ENCODE measurements at regions not wholly inside any gene's neighbourhood (a gene's known extent, or its start where the extent isn't known, plus 50 kb on each side); places are given as distances from the start of the nearest gene placed in this dataset.

DNA sequence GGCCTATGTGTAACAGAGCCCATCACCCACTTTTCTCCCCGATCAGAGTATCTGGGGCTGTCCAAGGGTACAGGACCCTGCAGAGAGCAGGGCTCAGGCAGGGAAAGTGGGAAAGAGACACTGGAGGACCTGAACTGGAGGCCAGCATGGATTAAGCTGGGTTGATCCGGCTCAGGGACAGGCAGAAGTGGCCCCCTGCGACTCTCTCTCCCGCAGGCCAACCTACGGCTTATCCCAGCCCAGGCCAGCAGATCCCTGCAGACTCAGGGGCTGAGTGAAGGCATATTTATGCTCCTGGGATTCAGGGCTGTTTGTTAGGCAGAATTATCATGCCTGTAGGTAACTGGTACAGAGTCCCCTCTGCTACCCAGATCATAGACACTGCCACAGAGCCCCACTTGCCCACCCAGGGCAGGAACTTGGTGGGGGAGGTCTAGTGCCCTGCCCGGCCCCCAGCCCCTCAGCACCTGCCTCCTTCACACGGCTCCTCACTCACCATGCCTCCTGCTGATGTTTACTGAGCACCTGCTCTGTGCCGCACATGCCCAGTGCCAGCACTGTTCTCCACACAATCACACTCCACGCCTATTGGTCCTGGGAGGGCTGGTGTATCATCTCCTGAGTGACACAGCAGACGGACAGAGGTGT, 87.3 kb downstream of the ADRA2C start:
- no peak for DNase-seq

DNA sequence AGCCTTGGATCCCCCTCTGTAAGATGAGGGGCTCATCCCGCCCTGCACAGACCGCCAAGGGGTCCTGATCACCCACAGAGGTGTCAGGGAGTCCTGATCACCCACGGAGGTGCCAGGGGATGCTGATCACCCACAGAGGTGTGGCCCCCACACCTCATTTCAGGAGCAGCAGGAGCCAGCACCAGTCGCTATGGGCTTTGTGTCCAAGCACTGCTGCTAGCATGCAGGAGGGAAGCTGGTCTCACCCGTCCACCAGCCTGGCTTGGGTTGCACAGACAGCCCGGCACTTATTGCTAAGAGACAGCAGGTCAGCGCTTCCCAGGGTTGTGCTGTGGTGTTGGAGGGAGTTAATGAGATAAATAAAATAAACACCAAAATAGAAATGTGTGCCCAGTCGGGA, 88.5 kb downstream of the ADRA2C start:
- no peak for DNase-seq

DNA sequence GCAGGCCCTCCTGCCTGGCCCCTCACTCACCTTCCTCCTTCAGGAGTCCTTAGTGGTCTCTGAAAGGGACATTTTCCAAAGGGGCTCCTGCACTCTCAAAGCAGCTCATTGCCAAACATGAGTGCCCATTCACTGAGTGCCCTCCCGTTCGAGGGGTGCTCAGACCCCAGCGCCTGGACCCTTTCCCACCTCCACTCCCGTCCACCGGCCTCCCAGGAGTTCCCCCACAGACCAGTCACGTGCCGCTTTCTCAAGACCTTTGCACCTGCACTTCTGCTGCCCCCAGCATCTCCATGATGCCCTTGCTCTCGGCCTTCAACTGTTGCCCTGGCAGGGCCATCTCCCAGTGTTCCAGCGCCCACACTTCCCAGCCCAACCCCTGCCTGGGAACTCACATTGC, 89.5 kb downstream of the ADRA2C start:
- no peak for DNase-seq

DNA sequence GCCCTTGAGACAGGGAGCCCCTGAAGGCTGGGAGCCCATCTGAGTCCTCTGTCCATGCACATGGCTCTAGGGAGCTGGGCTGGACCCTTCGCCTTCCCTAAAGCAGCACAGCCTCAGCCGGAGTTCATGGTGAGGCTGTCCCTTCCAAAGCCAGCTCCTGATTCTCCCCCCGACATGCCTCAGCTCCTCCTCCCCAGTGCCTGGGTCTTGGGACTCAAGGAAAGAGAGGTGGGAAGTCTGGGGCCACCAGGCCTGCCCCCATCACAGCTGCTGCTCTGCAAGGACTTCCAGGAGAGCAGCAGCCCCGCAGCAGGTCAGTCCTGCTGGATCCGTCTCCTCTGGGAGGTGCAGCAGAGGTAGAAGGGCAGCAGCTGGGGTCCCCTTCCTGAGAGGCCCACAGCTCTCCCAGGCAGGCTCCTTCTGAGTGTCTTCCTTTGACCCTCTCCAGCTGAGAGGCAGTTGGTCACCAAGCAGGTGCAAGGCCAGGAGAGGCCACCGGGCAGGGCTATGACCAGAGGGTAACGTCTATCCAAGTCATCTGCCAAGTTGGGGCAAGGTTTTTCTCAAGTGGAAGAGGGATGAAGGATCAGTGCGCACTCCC, 90.5 kb downstream of the ADRA2C start:
- DNase-seq, result no peak

DNA sequence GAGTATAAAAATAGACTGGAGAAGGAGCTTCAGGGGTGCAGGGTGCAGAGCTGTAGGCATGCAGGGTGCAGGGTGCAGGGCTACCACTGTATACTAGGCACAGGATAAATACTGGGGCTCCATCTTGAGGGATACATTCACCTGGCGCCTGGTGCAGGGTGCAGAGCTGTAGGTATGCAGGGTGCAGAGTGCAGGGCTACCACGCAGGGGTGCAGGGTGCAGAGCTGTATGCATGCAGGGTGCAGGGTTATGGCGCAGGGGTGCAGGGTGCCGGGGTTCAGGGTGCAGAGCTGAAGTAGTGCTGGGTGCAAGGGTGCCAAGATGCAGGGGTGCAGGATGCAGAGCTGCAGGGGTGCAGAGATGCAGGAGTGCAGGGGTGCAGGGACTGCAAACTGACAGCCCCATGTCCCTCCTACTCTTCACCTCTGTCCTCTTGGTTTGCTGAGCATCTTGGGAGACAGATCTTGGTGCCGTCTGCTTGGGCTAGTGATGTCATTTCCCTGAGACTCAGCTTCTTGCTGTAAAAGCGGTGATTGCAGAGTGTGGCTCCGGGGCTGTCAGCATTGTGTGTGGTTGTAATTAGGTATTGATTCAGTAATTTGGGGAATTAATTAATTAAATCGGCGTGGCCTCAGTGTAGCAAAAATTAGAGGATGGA, 91.2 kb downstream of the ADRA2C start:
- DNase-seq, result no peak

DNA sequence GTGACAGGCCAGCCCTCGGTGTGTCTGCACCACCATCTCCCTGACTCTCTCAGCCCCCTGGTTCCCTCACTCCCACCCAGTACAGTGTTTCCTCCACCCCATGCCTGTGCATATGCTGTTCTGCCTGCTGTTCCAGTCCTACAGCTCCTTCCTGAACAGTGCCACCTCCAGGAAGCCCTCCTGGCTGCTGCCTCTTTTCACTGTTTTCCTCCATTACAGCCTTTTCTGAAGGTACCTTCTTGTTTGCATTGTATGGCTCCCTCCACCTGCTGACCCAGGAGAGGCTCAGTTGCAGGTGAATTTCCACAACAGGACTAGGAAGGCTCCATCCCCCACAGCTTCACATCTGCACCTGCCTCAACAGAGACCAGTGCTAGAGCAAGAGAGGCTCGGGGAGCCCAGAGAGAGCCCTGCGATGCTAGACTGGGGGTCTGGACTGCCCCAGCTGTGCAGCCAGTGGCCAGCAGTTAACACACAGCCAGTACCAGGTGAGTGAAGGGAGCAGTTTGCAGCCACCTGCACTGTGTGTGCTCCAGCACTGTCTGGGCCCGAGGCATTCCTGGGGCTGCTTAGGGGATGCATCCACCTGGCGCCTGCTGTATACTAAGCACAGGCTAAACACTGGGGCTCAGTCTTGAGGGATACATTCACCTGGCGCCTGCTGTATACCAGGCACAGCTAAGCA, 92.0 kb downstream of the ADRA2C start:
- DNase-seq, result no peak

DNA sequence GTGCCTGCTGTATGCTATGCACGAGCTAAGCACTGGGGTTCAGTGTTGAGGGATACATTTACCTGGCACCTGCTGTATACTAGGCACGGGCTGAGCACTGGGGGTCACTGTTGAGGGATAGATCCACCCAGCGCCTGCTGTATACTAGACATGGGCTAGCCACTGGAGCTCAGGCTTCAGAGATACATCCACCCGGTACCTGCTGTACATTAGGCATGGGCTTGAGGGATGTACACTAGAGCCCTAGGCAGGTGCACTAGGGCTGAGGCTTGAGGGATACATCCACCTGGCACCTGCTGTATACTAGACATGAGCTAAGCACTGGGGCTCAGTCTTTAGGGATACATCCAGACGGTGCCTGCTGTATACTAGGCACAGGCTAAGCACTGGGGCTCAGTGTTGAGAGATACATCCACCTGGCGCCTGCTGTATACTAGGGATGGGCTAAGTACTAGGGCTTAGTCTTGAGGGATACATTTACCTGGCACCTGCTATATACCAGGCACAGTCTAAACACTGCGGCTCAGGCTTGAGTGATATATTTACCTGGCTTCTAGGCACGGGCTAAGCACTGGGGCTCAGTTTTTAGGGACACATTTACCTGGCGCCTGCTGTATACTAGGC, 92.7 kb downstream of the ADRA2C start:
- no peak for DNase-seq

DNA sequence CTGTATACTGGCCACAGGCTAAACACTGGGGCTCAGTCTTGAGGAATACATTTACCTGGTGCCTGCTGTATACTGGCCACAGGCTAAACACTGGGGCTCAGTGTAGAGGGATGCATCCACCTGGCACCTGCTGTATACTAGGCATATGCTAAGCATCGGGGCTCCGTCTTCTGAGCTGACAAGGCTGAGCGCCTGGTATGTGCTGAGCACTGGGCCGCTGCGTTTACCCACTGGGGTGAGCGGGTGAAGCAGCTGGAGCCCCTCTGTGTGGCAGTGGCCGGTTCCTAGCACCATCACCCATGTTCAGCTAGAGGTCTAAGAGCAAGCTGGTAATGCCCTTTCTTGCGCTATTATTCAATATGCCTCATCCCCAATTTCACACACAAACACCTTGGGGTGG, 93.4 kb downstream of the ADRA2C start:
- no peak for DNase-seq

DNA sequence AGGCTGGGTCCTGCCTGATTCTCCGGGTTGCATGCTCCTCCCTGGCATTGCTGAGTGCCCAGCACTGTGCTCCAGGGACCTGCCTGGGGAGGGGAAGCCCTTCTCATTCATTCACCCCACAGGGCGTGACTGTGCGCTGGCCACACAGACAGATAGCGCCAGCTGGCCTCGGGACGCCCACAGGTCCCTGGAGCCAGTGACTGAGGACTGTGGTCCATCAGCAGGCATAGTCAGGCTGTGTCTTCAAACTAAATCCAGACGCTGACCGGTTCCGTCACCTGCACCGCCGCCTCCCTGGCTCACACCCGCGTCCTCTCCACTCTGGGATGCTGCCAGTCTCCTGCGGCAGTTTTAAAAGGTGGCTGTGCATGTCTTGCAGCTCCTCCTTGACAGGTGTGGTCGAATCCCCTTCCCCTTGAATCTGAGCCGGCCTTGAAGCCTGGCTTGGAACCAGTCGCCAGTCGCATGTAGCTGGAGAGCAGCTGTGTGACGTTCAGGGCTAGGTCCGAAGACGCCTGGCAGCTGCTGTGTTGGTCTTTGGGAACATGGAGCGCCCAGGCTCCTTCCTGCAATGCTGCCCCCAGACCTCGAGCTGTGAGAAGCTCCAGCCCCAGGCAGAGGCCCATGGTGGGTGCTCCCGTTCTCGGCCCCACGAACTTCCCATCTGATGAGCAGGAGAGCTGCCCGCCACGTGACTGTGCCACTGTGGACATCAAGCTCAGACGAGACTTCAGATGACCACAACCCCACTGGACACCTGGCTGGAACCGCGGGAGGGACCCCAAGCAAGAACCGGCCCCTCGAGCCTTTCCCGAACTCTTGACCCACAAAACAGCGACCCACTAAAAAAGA, 94.1 kb downstream of the ADRA2C start:
- no peak for DNase-seq

DNA sequence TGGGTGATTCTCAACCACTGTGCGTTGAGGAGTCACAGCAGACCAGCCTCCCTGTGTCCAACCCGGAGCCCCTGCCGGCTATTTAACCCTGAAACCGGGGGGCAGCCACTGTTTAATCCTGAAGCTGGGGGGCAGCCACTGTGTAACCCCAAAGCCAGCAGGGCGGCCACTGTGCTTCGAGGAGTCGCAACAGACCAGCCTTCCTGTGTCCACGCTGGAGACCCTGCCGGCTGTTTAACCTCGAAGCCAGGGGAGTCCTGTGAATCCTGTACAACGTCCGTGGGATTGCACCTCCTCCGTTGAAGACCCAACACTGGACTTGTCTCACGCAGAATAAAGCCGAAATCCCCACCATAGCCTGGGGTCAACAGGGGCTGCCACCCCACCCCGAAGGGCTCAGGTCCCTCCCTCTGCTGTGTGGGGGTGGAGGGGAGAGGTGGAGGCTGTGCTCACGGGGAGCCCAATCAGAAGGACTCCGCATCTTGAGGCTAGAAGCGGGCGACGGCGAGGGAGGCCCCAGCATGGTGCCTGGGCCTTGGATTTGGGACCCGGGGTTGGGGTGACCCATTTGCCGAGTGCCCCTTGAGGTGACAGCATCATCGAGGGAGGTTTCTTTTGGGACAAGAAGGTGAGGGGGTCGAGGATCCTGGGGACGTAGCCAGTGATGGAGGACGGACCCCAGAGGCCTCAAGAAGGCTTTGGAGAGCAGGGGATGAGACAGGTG, 94.9 kb downstream of the ADRA2C start:
- no peak for DNase-seq

DNA sequence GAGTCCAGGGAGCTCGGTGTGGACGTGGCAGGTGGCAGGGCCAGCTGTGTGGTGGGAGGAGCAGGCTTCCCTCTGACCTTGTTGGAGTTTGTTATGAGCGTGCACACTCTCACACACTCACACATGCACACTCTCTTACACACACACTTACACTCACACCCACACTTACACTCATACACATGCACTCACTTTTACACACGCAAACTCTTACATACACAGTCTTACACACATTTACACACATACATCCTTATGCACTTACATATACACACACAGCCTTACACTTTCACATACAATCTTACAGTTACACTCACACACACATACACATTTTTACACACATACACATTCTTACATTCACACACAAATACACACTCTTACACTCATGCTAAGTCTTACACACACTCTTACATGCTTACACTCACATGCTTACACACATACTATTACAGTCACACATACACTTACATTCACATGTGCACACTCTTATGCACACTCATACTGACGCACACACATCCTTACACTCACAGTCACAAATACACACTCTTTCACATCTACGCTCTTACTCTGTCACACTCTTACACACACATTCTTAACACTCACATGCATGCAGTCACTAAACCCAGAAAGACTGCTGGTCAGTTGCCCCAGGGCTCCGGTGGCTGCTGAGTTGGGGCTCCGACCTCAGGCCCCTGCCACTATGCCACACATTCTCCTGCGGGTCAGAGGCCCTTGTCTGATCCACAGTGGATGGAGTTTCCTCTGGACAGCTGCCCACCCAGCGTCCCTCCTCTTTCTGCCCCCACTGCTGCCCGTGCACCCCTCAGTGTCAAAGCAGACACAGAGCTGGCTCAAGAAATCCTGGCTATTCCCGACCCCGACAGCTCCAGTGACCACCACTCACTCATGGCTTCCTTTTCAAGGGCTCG, 95.8 kb downstream of the ADRA2C start:
- no peak for DNase-seq

DNA sequence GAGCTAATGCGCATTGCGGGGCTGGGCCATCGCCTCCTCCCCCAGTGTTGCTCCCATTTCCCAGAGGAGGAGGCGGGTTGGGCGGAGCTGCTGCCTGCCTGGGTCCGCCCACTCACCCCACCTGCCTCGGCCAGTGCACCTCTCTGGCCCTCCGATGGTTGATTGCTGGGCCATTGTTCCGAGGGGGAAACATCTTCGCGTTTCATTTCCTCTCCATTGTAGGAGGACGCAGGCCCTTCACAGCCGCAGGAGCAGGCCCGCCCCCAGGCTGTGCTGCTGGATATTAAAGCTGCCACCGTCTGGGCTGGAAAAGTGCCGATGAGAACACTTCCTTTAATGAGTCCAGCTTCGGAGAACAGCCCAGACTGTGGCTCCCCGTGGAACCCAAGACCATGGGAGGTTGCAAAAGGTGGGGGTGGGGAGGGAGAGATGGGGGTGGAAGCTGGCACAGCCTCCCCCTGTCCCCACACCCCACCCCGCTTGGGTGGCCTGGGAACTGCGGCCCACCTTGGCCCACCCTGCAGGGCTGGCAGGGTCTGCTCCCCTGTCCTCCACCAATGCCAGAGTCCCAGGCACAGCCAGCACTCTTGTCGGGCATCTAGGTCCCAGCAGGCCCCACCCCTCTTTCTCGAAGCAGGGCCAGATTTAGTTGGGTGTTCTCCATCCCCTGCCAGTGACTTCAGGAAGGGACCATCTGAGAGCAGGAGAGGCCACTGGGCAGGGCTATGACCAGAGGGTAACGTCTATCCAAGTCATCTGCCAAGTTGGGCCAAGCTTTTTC, 96.6 kb downstream of the ADRA2C start:
- DNase-seq, result no peak

DNA sequence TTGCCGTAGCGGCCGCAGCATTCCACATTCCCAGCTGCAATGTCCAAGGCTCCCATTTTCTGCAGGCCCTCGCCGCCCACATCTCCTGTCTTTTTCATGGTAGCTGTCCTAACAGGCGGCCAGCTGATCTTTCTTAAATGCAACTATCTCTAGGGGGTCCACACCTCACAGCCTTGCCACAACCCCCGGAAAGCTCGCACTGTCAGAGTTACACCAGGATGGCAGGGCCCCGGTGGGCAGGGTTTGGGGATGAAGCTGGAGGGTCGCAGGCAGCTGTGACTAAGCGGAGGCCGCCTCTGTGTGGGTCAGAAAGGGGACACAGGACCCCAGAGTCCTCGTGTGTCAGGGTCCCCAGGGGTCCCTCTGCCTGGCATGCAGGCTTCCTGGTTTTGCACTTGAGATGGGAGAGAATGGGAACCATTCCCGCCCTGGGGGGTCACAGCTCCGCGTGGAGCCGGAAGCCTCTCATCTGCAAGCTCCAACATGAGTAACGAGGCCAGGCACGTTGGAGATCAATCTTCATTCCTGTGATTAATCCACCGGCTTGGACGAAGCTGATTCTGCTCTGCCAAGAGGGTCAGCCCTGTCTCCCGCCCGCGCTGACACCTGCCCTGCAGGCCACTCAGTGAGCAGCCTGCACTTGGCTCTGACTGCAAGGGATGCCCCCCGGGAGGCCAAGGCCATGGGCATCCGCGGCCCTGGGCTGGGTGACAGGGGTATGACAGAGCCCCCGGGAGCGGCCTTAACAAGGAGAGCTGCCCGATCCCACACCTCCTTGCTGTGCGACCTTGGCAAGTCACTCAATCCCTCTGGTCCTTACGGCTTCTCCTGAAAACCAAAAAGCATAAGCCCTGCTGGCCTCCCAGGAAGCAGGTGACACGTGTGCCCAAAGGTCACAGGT, 97.9 kb downstream of the ADRA2C start:
- no peak for DNase-seq

DNA sequence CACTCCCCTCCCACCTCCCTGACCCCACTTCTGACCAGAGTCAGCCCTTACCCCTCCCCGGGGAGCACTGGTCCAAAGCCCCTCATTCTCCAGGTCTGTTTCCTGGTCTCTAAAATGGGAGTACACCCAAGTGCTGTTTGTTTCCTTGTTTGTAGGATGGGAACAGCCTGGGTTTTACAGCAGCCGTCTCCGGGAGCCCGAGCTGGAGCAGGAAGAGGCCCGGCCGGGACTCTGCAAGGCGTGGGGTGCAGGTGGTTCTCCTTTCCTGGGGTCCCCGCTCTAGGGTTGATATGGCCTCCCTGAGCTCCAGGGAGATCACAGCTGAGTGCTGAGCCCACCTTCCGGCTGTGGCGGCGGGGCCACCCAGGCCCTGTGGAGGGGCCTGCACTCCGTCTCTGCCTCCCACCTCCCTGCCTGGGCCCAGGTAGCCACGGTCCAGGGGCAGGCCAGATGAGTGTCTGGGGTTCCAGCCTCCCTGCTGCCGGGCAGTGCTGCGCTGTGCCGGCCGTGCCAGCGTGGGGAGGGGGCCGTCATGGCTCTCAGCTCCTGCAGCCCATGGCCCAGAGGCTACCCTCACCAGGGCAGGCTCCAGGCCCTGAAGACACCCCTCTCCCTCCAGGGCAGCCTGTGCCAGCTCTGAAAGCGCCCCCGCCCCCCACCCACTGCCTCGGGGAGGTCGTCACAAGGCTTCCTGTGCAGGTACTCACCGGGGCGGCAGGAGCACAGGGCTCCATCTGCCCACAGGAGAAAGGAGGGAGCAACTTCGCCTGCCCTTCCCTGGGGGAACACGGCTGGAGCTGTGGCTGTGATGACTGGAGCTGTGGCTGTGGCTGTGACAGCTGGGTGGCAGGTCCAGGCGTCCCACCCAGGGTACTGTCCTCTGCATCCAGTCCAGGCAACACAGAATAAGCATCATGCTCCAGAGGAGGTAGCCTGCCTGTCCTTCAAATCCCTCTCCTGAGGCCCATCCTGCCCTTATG, 98.8 kb downstream of the ADRA2C start:
- no peak for DNase-seq

DNA sequence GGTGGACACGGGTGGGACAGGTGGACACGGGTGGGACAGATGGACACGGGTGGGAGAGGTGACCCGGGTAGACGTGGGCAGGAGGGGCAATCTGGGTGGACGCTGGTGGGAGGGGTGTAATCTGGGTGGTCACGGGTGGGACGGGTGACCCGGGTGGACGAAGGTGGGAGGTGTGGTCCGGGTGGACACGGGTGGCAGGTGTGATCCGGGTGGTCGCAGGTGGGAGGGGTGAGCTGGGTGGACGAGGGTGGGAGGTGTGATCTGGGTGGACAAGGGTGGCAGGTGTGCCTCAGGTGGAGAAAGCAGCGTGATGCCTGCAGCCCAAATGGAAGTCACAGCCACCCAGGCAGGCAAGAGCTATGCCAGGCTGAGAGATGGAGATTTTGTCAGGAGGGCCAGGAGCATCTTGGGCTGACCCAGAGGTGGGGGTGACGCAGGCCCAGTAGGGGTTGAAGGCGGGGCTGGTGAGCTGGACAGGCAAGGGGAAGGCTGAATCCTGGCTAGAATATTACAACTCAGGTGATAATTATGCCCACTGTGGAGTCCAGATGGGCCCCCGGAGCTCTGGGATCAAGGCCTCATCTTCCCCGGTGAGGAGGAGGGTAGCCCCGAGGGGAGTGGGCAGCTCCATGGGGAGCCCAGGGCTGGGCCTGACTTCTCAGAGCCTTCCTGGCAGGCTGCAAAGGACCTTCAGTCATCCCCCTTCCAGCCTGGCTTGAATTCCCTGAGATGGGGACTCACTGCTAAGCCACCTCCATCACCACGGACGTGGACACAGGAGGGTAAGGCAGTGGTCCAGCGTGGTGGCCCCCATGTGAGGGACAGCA, 100.0 kb downstream of the ADRA2C start:
- DNase-seq, result no peak

DNA sequence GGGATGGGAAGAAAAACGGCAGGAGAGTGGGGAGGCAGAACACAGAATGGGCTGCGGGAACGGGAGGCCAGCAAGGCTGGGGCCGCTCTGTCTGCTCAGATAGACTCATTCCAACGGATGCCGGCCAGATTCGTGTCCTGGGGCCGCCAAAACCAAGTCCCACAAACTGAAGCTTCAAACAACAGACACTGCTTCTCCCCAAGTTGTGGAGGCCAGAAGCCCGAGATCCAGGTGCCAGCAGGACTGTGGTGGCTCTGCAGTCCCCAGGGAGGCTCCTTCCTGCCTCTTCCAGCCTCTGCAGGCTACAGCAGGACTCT, 100.6 kb downstream of the ADRA2C start:
- no peak for DNase-seq
